PFSK-1 (cell line): ENCODE measurements at regions not wholly inside any gene's neighbourhood (a gene's known extent, or its start where the extent isn't known, plus 50 kb on each side); places are given as distances from the start of the nearest gene placed in this dataset.

Source experiments
- POLR2AphosphoS5 ChIP-seq: IDR thresholded peaks from 2 replicates; pipeline ENCODE4 v1.6.1; 2012; ENCODE audit warnings: low read depth, mild to moderate bottlenecking, control low read depth, low read length, moderate library complexity
- TAF1 ChIP-seq: IDR thresholded peaks from 2 replicates; pipeline ENCODE4 v1.6.1; 2012; ENCODE audit warnings: low read length, control low read depth, borderline replicate concordance; ENCODE audit not compliant: insufficient read depth
- TF ChIP-seq, protein P1 (sequence below), 2 experiments: IDR thresholded peaks; 2 replicates each; pipeline versions ENCODE4 v1.6.1 to v1.8.0; 2011 to 2012; ENCODE audit warnings: low read depth in 2 of 2, low read length in 2 of 2, control low read depth in 1 of 2, inconsistent platforms in 1 of 2, mild to moderate bottlenecking in 1 of 2, moderate library complexity in 1 of 2; ENCODE audit not compliant: insufficient read depth in 1 of 2

DNA sequence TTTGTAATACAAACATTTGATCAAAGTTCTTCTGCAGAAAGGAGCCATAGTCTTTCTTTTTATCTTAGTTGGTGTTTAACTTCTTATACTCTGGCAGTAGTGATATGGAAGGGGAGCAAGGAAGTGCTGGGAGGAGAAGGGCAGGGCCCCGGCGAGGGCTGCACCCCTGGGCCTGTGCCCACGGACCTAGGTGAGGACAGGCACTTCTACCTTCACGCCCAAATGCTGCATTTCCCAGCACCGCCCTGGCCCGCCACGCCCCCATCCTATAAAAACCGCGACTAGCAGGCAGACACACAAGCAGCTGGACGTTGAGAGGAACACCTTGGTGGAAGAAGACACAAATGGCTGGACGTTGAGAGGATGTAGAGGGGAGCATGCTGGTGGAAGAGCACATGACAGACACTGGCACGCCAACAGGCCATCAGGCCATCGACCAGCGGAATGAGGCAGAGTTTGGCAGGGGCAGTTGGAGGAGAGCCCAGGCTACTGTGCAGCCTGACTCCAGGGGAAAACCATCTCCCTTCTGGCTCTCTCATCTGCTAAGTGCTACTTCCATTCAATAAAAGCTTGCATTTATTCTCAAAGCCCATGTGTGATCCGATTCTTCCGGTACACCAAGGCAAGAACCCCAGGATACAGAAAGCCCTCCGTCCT, 81.5 kb upstream of the C9orf72 start:
- TF ChIP-seq TAF1 (no peak), POLR2AphosphoS5 (no peak)
- TF ChIP-seq, protein P1, sequence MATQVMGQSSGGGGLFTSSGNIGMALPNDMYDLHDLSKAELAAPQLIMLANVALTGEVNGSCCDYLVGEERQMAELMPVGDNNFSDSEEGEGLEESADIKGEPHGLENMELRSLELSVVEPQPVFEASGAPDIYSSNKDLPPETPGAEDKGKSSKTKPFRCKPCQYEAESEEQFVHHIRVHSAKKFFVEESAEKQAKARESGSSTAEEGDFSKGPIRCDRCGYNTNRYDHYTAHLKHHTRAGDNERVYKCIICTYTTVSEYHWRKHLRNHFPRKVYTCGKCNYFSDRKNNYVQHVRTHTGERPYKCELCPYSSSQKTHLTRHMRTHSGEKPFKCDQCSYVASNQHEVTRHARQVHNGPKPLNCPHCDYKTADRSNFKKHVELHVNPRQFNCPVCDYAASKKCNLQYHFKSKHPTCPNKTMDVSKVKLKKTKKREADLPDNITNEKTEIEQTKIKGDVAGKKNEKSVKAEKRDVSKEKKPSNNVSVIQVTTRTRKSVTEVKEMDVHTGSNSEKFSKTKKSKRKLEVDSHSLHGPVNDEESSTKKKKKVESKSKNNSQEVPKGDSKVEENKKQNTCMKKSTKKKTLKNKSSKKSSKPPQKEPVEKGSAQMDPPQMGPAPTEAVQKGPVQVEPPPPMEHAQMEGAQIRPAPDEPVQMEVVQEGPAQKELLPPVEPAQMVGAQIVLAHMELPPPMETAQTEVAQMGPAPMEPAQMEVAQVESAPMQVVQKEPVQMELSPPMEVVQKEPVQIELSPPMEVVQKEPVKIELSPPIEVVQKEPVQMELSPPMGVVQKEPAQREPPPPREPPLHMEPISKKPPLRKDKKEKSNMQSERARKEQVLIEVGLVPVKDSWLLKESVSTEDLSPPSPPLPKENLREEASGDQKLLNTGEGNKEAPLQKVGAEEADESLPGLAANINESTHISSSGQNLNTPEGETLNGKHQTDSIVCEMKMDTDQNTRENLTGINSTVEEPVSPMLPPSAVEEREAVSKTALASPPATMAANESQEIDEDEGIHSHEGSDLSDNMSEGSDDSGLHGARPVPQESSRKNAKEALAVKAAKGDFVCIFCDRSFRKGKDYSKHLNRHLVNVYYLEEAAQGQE (IDR thresholded peaks at IDR 0.05; ENCODE audit: insufficient read depth in 1 of 2, low read depth in 2 of 2, low read length in 2 of 2) = no peak
